BLaER1 (cell line): ENCODE measurements at regions not wholly inside any gene's neighbourhood (a gene's known extent, or its start where the extent isn't known, plus 50 kb on each side); places are given as distances from the start of the nearest gene placed in this dataset.
"Not testable (repeated sequence)": the region's sequence is repeated elsewhere in the genome, so short reads cannot be mapped to it uniquely, and the experiment has no call there.

Experiments
- H3K27ac ChIP-seq: shearing (Covaris generic); formaldehyde crosslinking; 2 replicates; pipeline ENCODE4 v1.8.1; 2022
- H3K27me3 ChIP-seq: shearing (Covaris generic); formaldehyde crosslinking; 2 replicates; pipeline ENCODE4 v1.8.1; 2022
- H3K36me3 ChIP-seq: shearing (Covaris generic); formaldehyde crosslinking; 2 replicates; pipeline ENCODE4 v1.8.1; 2022
- H3K4me1 ChIP-seq: shearing (Covaris generic); formaldehyde crosslinking; 2 replicates; pipeline ENCODE4 v1.8.1; 2022
- H3K4me2 ChIP-seq: shearing (Covaris generic); formaldehyde crosslinking; 2 replicates; pipeline ENCODE4 v1.8.1; 2022
- H3K4me3 ChIP-seq: shearing (Covaris generic); formaldehyde crosslinking; 2 replicates; pipeline ENCODE4 v1.8.1; 2022
- H3K9ac ChIP-seq: shearing (Covaris generic); formaldehyde crosslinking; 2 replicates; pipeline ENCODE4 v1.8.1; 2022
- H3K9me3 ChIP-seq: shearing (Covaris generic); formaldehyde crosslinking; 2 replicates; pipeline ENCODE4 v1.8.1; 2022
- H4K20me1 ChIP-seq: shearing (Covaris generic); formaldehyde crosslinking; 2 replicates; pipeline ENCODE4 v1.8.1; 2022
- Cebpa-rat ChIP-seq: shearing (Covaris generic); IDR thresholded peaks from 2 replicates; pipeline ENCODE4 v1.8.1; 2022

DNA sequence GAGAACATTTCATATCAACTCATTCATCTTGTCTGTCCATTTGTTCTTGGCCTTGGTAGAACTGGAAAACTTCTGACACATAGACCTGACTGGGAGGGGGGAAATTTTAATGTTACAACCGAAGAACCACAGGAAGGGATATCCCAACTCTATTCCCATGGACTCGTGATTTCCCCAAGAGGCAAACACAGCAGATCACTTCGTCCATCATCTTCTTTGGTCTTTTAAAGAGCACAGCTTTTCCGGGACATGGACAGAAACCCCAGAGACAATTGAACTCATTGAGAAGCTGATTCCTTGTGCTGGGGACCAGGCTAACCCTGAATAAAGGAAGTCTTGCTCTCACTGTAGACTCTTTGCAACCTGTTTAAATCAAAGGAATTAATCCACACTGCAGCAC, 66.3 kb upstream of the TMEM170B start:
- no peak for TF ChIP-seq Cebpa-rat
- no peaks in the 10 kb centered on the region for H3K4me1 ChIP-seq
- H3K4me2 ChIP-seq, result no peak overlapping the region
- no peak overlapping the region for H3K9ac ChIP-seq
- no peaks in the 10 kb centered on the region for H4K20me1 ChIP-seq
- no peak overlapping the region for H3K27ac ChIP-seq
- no peaks in the 10 kb centered on the region for H3K27me3 ChIP-seq
- no peaks in the 10 kb centered on the region for H3K36me3 ChIP-seq
- H3K4me3 ChIP-seq, result no peak overlapping the region
- H3K9me3 ChIP-seq, result no peaks in the 10 kb centered on the region

DNA sequence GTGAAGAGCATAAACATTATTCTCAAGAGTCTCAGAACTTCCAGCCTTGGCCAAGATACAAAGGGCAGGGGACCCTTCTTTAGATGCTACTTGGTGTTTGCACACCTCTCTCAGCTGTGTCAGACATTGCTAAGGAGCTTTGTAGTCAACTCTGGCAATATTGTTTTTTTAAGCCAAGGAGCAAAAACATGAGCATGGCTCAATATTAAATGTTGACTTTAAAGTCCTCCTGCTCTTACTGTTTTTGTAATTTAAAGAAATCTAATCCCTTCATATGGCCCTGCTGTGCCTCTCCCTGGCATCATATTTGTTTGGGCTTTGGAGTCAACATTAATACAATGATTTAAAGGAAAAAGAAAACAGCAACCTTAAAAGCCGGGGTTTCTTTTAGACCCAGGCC, 67.9 kb upstream of the TMEM170B start:
- H3K27ac ChIP-seq, result no peak overlapping the region
- H4K20me1 ChIP-seq, result no peaks in the 10 kb centered on the region
- no peak for TF ChIP-seq Cebpa-rat
- H3K4me3 ChIP-seq, result no peak overlapping the region
- H3K4me2 ChIP-seq, result no peak overlapping the region
- H3K9me3 ChIP-seq, result no peaks in the 10 kb centered on the region
- no peaks in the 10 kb centered on the region for H3K4me1 ChIP-seq
- H3K9ac ChIP-seq, result no peak overlapping the region
- H3K36me3 ChIP-seq, result no peaks in the 10 kb centered on the region
- H3K27me3 ChIP-seq, result no peaks in the 10 kb centered on the region

DNA sequence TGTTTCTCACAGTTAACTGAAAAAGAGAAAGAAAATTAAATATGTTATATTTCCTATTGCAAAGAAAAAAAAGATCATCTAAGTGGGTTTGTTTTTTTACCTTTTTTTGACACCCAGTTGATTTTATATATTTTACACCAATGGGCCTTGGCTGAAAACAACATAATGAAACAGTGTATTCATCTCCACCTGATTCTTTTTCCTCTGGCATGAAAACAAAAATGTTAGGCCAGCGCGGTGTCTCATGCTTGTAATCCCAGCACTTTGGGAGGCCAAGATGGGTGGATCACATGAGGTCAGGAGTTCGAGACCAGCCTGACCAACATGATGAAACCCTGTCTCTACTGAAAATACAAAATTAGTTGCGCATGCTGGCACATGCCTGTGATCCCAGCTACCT, 69.3 kb upstream of the TMEM170B start:
- H3K36me3 ChIP-seq, H3K4me2 ChIP-seq, H3K4me1 ChIP-seq, H3K9ac ChIP-seq, H3K27ac ChIP-seq, H3K9me3 ChIP-seq, H3K4me3 ChIP-seq, H3K27me3 ChIP-seq, H4K20me1 ChIP-seq: not testable (repeated sequence)

DNA sequence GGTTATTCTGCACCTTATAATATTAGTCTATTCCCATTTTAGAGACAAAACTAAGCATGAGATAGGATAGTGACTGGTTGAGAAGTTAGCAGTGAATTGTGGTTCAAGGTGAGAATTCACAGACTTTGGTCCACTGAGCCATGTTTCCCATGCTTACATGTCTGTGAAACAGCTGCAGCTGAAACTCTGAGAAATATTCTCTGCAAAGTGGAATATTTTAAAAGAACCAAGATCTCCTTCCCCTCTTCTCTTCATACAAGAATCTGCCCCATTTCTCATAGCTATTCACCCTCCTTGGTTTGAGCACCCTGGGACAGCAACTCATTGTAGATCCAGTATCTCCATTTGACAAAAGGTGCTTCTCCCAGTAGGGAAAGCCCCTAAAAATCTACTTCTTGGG, 70.2 kb upstream of the TMEM170B start:
- Histone ChIP-seq H4K20me1 (no peaks in the 10 kb centered on the region), H3K4me1 (no peaks in the 10 kb centered on the region), H3K4me2 (no peak overlapping the region), H3K27me3 (no peaks in the 10 kb centered on the region), H3K9ac (no peak overlapping the region), H3K36me3 (no peaks in the 10 kb centered on the region), H3K27ac (no peak overlapping the region), H3K4me3 (no peak overlapping the region), H3K9me3 (no peaks in the 10 kb centered on the region)
- no peak for TF ChIP-seq Cebpa-rat

DNA sequence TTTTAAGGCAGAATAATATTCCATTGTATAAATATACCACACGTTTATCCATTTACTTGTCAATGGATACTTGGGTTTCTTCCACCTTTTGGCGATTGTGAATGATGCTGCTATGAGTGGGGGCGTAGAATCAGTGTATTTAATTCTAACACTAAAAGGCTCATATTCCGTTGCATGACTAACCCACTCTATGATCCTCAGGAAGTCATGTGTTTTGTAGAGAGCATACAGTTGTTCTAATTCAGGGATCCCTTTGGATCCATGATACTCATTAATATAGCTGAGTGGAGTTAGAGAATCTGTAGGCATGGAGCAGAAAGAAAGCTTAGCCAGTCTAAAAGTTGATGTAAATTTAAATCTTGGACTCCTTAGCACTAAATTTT, 74.2 kb upstream of the TMEM170B start:
- no peak overlapping the region for H3K27ac ChIP-seq
- no peaks in the 10 kb centered on the region for H3K27me3 ChIP-seq
- H4K20me1 ChIP-seq, result no peaks in the 10 kb centered on the region
- H3K4me3 ChIP-seq, result no peak overlapping the region
- TF ChIP-seq Cebpa-rat, result no peak
- no peak overlapping the region for H3K9ac ChIP-seq
- no peaks in the 10 kb centered on the region for H3K9me3 ChIP-seq
- peaks cover 30% of the 10 kb centered on the region for H3K4me1 ChIP-seq
- no peaks in the 10 kb centered on the region for H3K36me3 ChIP-seq
- no peak overlapping the region for H3K4me2 ChIP-seq

DNA sequence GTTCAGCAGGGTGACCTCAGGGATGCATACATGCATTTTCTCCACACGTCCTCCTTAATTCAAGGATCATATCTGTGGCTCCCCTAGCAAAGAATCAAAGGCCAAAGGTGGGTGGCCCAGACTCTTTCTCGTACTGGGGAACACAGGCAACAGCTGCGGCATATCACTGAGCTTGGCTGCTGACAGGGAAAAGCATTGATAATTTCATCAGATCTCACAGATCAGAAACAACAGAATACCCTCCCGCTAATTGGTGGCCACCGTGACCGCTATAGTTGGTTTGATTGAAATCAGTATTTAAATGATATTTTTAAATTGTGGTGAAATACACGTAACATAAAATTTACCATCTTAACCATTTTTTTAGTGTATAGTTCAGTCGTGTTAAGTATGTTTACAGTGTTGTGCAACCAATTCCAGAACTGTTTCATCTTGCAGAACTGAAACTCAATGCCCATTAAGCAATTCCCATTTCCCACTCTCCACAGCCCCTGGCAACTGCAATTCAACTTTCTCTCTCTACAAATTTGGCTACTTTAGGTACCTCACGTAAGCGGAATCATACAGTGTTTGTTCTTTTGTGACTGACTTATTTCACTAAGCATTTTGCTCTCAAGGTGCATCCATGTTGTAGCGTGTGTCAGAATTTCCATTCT, 74.7 kb upstream of the TMEM170B start:
- no peak for TF ChIP-seq Cebpa-rat
- peaks cover 32% of the 10 kb centered on the region for H3K4me1 ChIP-seq

DNA sequence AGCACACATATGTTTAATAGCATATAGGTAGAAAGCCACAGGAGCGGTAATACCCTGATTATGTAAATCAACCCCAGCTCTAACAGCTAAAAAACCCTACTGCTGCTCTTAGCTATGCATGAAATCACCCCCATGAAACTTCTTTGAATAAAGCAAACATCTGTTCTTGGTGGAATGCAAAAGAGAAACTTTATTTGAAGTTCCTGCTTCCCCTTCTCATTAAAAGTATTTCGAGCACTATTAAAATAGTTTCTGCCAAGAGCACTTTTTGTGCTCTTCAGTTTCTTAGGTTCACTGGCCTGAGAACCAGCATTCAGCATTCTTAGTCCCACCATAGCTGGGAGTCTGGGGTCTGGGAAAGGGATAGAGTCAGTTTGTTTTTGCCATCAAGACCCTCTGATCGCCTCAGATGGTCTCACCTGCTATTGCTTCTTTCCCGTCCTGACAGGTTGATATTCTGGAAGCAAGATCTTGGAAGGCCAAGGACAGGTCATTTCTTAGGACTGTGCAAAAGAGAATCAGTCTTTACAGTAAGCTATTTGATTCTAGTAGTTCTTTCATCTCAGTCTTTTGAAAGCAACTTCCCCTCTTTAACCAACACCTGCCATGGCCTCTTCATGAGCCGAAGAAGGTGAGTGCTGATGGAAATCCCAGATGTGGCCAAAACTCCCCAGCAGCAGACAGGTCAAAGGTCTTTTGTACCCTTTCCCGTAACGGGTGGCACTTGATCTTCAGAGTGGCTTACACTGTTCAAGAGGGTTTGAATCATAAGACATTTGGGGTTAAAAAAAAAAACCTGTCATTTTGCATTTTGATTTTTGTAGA, 76.5 kb upstream of the TMEM170B start:
- Histone ChIP-seq H3K4me1 (peaks cover 32% of the 10 kb centered on the region), H3K4me3 (no peak overlapping the region), H3K9ac (no peak overlapping the region), H3K4me2 (peak overlapping the region; percentile 67), H3K27ac (no peak overlapping the region), H4K20me1 (no peaks in the 10 kb centered on the region), H3K27me3 (no peaks in the 10 kb centered on the region), H3K9me3 (0 out of 2 replicates have a peak, but pooled peaks cover 6% of the 10 kb centered on the region), H3K36me3 (no peaks in the 10 kb centered on the region)
- TF ChIP-seq Cebpa-rat, result no peak

More for the DNA sequence above, 74.7 kb upstream of the TMEM170B start:
- H3K27me3 ChIP-seq, result no peaks in the 10 kb centered on the region
- no peaks in the 10 kb centered on the region for H4K20me1 ChIP-seq
- no peaks in the 10 kb centered on the region for H3K9me3 ChIP-seq
- no peak overlapping the region for H3K9ac ChIP-seq
- no peak overlapping the region for H3K4me3 ChIP-seq
- H3K27ac ChIP-seq, result no peak overlapping the region
- no peaks in the 10 kb centered on the region for H3K36me3 ChIP-seq
- H3K4me2 ChIP-seq, result no peak overlapping the region

DNA sequence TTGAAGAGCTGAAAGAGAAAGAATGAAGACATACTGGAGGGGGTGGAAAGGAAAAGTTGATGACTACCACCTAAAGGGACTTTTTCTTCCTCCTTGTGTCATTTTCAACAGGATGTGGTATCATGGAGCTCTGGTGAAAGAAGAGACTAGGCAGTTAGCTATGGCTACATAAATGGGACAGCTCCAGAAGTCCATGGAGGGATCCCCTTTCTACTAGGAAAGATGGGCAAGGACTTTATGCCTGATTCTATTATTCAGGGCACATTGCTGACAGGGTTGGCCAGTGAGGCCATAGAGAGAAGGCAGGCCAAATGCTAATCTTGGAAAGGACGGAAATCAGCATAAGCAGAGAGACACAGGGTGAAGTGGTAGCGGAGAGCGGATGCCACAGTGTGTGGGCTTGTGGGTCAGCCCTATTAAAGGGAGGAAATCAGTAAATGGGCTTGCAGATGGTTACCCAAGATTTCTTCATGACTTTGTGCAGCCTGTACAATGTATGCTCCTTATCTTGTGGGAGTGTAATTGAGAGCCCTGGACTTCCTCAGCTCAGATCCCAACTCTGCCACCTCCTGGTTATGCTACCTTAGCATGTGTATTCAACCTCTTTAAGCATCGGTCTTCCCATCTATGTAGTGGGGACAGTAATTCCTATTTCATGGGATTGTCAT, 77.4 kb upstream of the TMEM170B start:
- no peak overlapping the region for H3K4me3 ChIP-seq
- H3K4me2 ChIP-seq, result peak overlapping the region; percentile 67
- H4K20me1 ChIP-seq, result no peaks in the 10 kb centered on the region
- no peaks in the 10 kb centered on the region for H3K27me3 ChIP-seq
- H3K27ac ChIP-seq, result no peak overlapping the region
- peaks cover 32% of the 10 kb centered on the region for H3K4me1 ChIP-seq
- no peaks in the 10 kb centered on the region for H3K36me3 ChIP-seq
- 0 out of 2 replicates have a peak, but pooled peaks cover 6% of the 10 kb centered on the region for H3K9me3 ChIP-seq
- TF ChIP-seq Cebpa-rat, result no peak
- no peak overlapping the region for H3K9ac ChIP-seq

DNA sequence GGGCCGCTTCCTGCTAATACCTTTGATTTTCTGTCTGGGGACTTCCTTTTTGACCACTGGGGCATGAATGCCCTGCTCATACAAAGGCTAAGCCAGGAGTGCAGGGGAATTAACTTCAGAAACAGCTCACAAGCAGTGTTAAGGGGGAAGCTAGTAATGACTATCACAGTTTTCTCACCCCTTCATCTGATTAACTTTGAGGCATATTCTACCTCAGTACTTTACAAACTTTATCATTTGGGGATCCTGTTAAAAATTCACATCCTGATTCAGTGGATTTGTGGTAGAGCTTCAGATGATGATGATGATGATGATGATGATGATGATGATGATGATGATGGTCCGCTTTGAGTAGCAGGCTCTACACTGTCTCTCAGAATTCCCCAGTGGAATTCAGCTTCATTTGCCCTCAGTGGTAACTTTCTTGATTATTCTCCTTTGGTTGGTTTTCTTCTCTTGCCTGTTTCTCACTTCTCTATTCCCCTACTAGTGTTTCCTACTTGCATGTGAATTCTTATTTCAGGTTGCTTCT, 78.4 kb upstream of the TMEM170B start:
- Histone ChIP-seq H3K4me1 (peaks cover 32% of the 10 kb centered on the region), H3K4me2 (peak overlapping the region; percentile 67), H3K4me3 (no peak overlapping the region), H3K9ac (no peak overlapping the region), H3K36me3 (no peaks in the 10 kb centered on the region), H3K9me3 (0 out of 2 replicates have a peak, but pooled peaks cover 6% of the 10 kb centered on the region), H3K27ac (no peak overlapping the region), H4K20me1 (no peaks in the 10 kb centered on the region), H3K27me3 (no peaks in the 10 kb centered on the region)
- TF ChIP-seq Cebpa-rat, result no peak

DNA sequence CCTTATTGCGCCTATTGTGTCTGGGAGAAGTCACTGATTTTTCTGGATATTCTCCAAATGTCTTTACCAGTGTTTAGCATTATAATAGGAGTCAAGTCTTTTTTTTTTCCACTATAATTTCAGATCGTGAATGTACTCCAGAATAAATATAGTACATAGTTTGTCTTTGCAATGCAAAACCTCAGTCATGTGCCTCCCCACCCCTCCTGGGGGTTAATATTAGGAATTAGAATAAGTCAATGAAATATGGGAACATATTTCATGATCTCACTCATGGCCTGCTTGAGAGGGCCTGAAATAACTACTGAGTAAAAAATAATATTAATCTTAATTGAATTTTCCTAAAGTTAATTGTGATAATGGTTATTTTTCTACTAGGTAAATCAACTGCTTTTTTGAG, 79.0 kb upstream of the TMEM170B start:
- Histone ChIP-seq H3K9ac (no peak overlapping the region), H4K20me1 (no peaks in the 10 kb centered on the region), H3K4me3 (no peak overlapping the region), H3K4me2 (peak overlapping the region; percentile 67), H3K4me1 (peaks cover 32% of the 10 kb centered on the region), H3K36me3 (no peaks in the 10 kb centered on the region), H3K27ac (no peak overlapping the region), H3K9me3 (0 out of 2 replicates have a peak, but pooled peaks cover 6% of the 10 kb centered on the region), H3K27me3 (no peaks in the 10 kb centered on the region)
- no peak for TF ChIP-seq Cebpa-rat

DNA sequence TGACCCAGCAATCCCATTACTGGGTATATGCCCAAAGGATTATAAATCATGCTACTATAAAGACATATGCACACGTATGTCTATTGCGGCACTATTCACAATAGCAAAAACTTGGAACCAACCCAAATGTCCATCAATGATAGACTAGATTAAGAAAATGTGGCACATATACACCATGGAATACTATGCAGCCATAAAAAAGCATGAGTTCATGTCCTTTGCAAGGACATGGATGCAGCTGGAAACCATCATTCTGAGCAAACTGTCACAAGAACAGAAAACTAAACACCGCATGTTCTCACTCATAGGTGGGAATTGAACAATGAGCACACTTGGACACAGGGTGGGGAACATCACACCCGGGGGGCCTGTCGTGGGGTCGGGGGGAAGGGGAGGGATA, 80.1 kb upstream of the TMEM170B start:
- H3K36me3 ChIP-seq, H3K4me2 ChIP-seq, H3K9ac ChIP-seq, H3K4me3 ChIP-seq, H4K20me1 ChIP-seq, H3K27ac ChIP-seq, H3K9me3 ChIP-seq, H3K27me3 ChIP-seq: not testable (repeated sequence)
- peaks cover 32% of the 10 kb centered on the region for H3K4me1 ChIP-seq

DNA sequence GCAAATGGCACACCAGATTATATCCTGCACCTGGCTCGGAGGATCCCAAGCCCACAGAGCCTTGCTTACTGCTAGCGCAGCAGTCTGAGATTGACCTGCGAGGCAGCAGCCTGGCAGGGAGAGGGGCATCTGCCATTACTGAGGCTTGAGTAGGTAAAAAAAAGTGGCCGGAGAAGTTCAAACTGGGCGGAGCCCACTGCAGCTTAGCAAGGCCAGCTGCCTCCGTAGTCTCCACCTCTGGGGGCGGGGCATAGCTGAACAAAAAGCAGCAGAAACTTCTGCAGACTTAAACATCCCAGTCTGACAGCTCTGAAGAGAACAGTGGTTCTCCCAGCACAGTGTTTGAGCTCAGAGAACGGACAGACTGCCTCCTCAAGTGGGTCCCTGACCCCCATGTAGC, 85.4 kb upstream of the TMEM170B start:
- H3K4me3 ChIP-seq, H3K9ac ChIP-seq, H3K4me1 ChIP-seq, H3K4me2 ChIP-seq, H3K27me3 ChIP-seq, H4K20me1 ChIP-seq, H3K36me3 ChIP-seq, H3K9me3 ChIP-seq, H3K27ac ChIP-seq: not testable (repeated sequence)
